Esophagus muscularis mucosa (tissue), 4 donors: ENCODE measurements at regions not wholly inside any gene's neighbourhood (a gene's known extent, or its start where the extent isn't known, plus 50 kb on each side); places are given as distances from the start of the nearest gene placed in this dataset.

Experiments used
- CTCF ChIP-seq, 3 experiments: fragments of 200-600 bp in 2 of 3; fragments of 450-650 bp in 1 of 3; sonication (generic) in 2 of 3; IDR thresholded peaks; one replicate each; pipeline ENCODE4 v1.5.1; 2017 to 2019; ENCODE audit warnings: antibody characterized with exemption in 3 of 3, mild to moderate bottlenecking in 2 of 3, moderate library complexity in 1 of 3
- EP300 ChIP-seq: sonication (generic); formaldehyde crosslinking; IDR thresholded peaks from one replicate; pipeline ENCODE4 v1.6.1; 2017; ENCODE audit warnings: antibody characterized with exemption
- POLR2A ChIP-seq: fragments of 450-650 bp; IDR thresholded peaks from one replicate; pipeline ENCODE4 v1.6.1; 2017; ENCODE audit warnings: antibody characterized with exemption, moderate library complexity, mild to moderate bottlenecking, low read depth

GRCh38 chr21:27026501-27026900 is 59.6 kb upstream of the ADAMTS5 start:
- TF ChIP-seq POLR2A (no peak), EP300 (no peak), CTCF (IDR thresholded peaks at IDR 0.05) (no peak)
